H9 (cell line): ENCODE measurements at regions not wholly inside any gene's neighbourhood (a gene's known extent, or its start where the extent isn't known, plus 50 kb on each side); places are given as distances from the start of the nearest gene placed in this dataset.

Experiments used
- DNase-seq: peaks from one replicate; pipeline ENCODE4 v3.0.0-alpha.2; 2017
- H2AFZ ChIP-seq: one replicate; pipeline ENCODE4 v1.6.1; 2013; ENCODE audit warnings: mild to moderate bottlenecking, low read length, control low read depth, moderate library complexity
- H2AK5ac ChIP-seq: 2 replicates; pipeline ENCODE4 v1.6.1; 2013; ENCODE audit warnings: low read length, control low read depth, mixed read lengths; ENCODE audit not compliant: insufficient read length
- H2BK120ac ChIP-seq: one replicate; pipeline ENCODE4 v1.6.1; 2013; ENCODE audit warnings: low read depth, mild to moderate bottlenecking, low read length, control low read depth, inconsistent platforms; ENCODE audit not compliant: poor library complexity, severe bottlenecking
- H2BK12ac ChIP-seq: 2 replicates; pipeline ENCODE4 v1.6.1; 2013; ENCODE audit warnings: low read length, control low read depth, mixed read lengths, low read depth; ENCODE audit not compliant: insufficient read length
- H2BK15ac ChIP-seq: 2 replicates; pipeline ENCODE4 v1.6.1; 2013; ENCODE audit warnings: low read depth, low read length, control low read depth
- H2BK20ac ChIP-seq: one replicate; pipeline ENCODE4 v1.6.1; 2013; ENCODE audit warnings: low read depth, mild to moderate bottlenecking, low read length, control low read depth, inconsistent platforms; ENCODE audit not compliant: poor library complexity, severe bottlenecking
- H2BK5ac ChIP-seq: 2 replicates; pipeline ENCODE4 v1.6.1; 2013; ENCODE audit warnings: low read length, control low read depth, mixed read lengths; ENCODE audit not compliant: insufficient read length
- H3K14ac ChIP-seq: 2 replicates; pipeline ENCODE4 v1.6.1; 2013; ENCODE audit warnings: low read length, control low read depth; ENCODE audit not compliant: insufficient read depth
- H3K18ac ChIP-seq: 2 replicates; pipeline ENCODE4 v1.6.1; 2013; ENCODE audit warnings: low read depth, mild to moderate bottlenecking, mixed read lengths, low read length, control low read depth; ENCODE audit not compliant: insufficient read length
- H3K23ac ChIP-seq: 2 replicates; pipeline ENCODE4 v1.6.1; 2013; ENCODE audit warnings: low read length, control low read depth, mixed read lengths, low read depth; ENCODE audit not compliant: insufficient read length
- H3K23me2 ChIP-seq: 2 replicates; pipeline ENCODE4 v1.6.1; 2013; ENCODE audit warnings: low read depth, mild to moderate bottlenecking, mixed read lengths, low read length, control low read depth; ENCODE audit not compliant: insufficient read length, poor library complexity, severe bottlenecking
- H3K27ac ChIP-seq: 2 replicates; pipeline ENCODE4 v1.5.1; 2013; ENCODE audit warnings: low read length, control low read depth, mixed read lengths, low read depth; ENCODE audit not compliant: insufficient read length
- H3K27me3 ChIP-seq: 2 replicates; pipeline ENCODE4 v1.6.1; 2013; ENCODE audit warnings: low read length, control low read depth, inconsistent platforms; ENCODE audit not compliant: insufficient read depth
- H3K4ac ChIP-seq: 2 replicates; pipeline ENCODE4 v1.6.1; 2013; ENCODE audit warnings: low read depth, mild to moderate bottlenecking, control low read depth, inconsistent platforms, low read length, moderate library complexity
- H3K4me1 ChIP-seq: 2 replicates; pipeline ENCODE4 v1.6.1; 2013; ENCODE audit warnings: low read length, control low read depth, inconsistent platforms; ENCODE audit not compliant: insufficient read depth
- H3K4me2 ChIP-seq: 2 replicates; pipeline ENCODE4 v1.6.1; 2013; ENCODE audit warnings: low read length, control low read depth, mixed read lengths; ENCODE audit not compliant: insufficient read length, insufficient read depth
- H3K56ac ChIP-seq: 2 replicates; pipeline ENCODE4 v1.6.1; 2013; ENCODE audit warnings: low read depth, mild to moderate bottlenecking, mixed read lengths, low read length, control low read depth; ENCODE audit not compliant: insufficient read length
- H3K79me1 ChIP-seq: 2 replicates; pipeline ENCODE4 v1.6.1; 2013; ENCODE audit warnings: low read depth, mild to moderate bottlenecking, moderate library complexity, low read length, control low read depth, inconsistent platforms; ENCODE audit not compliant: insufficient read depth, poor library complexity, severe bottlenecking
- H3K79me2 ChIP-seq: 2 replicates; pipeline ENCODE4 v1.6.1; 2013; ENCODE audit warnings: low read length, control low read depth, inconsistent platforms; ENCODE audit not compliant: insufficient read depth
- H3K9ac ChIP-seq: 2 replicates; pipeline ENCODE4 v1.6.1; 2013; ENCODE audit warnings: low read length, control low read depth, mixed read lengths; ENCODE audit not compliant: insufficient read length; ENCODE audit errors: extremely low read depth
- H3K9me3 ChIP-seq: one replicate; pipeline ENCODE4 v1.6.1; 2013; ENCODE audit warnings: low read depth, low read length, inconsistent platforms; ENCODE audit not compliant: control insufficient read depth
- H3T11ph ChIP-seq: one replicate; pipeline ENCODE4 v1.6.1; 2013; ENCODE audit warnings: mild to moderate bottlenecking, low read length, control low read depth, inconsistent platforms
- H4K20me1 ChIP-seq: one replicate; pipeline ENCODE4 v1.6.1; 2013; ENCODE audit not compliant: control insufficient read depth, insufficient read length, insufficient read depth
- H4K5ac ChIP-seq: 2 replicates; pipeline ENCODE4 v1.6.1; 2013; ENCODE audit warnings: low read depth, mild to moderate bottlenecking, mixed read lengths, low read length, control low read depth; ENCODE audit not compliant: insufficient read length
- H4K8ac ChIP-seq: replicated peaks from 2 replicates; pipeline ENCODE4 v1.6.1; 2013; ENCODE audit warnings: low read length, control low read depth, mixed read lengths, low read depth; ENCODE audit not compliant: insufficient read length
- H4K91ac ChIP-seq: 2 replicates; pipeline ENCODE4 v1.6.1; 2013; ENCODE audit warnings: low read depth, mild to moderate bottlenecking, moderate library complexity, mixed read lengths, low read length, control low read depth; ENCODE audit not compliant: insufficient read length
- H3K27ac Mint-ChIP-seq, 3 experiments: 2 replicates in 2 of 3; 3 replicates in 1 of 3; pipeline ENCODE4 v1.8.0; 2020 to 2021; ENCODE audit warnings: mixed read lengths in 3 of 3, mild to moderate bottlenecking in 1 of 3, moderate library complexity in 1 of 3
- H3K27me3 Mint-ChIP-seq: 2 replicates; pipeline ENCODE4 v1.8.0; 2021; ENCODE audit warnings: low read depth, mild to moderate bottlenecking, moderate library complexity, mixed read lengths
- H3K36me3 Mint-ChIP-seq, 3 experiments: 2 replicates in 2 of 3; 3 replicates in 1 of 3; pipeline ENCODE4 v1.8.0; 2020 to 2021; ENCODE audit warnings: low read depth in 3 of 3, mixed read lengths in 3 of 3; ENCODE audit not compliant: insufficient read depth in 1 of 3
- H3K4me1 Mint-ChIP-seq, 2 experiments: 2 replicates each; pipeline ENCODE4 v1.8.0; 2020; ENCODE audit warnings: mixed read lengths in 2 of 2
- H3K4me3 Mint-ChIP-seq, 2 experiments: 2 replicates in 1 of 2; 3 replicates in 1 of 2; pipeline ENCODE4 v1.8.0; 2020 to 2021; ENCODE audit warnings: mild to moderate bottlenecking in 2 of 2, mixed read lengths in 2 of 2, moderate library complexity in 1 of 2
- H3K9me3 Mint-ChIP-seq, 2 experiments: 2 replicates in 1 of 2; 3 replicates in 1 of 2; pipeline ENCODE4 v1.8.0; 2020; ENCODE audit warnings: mild to moderate bottlenecking in 2 of 2, mixed read lengths in 2 of 2, moderate library complexity in 1 of 2
- TF ChIP-seq, protein P1 (sequence below): fragments of 200-600 bp; sonication (generic); conservative IDR thresholded peaks from 3 replicates; pipeline ENCODE4 v1.8.0; 2021; ENCODE audit warnings: antibody characterized with exemption, mild to moderate bottlenecking

DNA sequence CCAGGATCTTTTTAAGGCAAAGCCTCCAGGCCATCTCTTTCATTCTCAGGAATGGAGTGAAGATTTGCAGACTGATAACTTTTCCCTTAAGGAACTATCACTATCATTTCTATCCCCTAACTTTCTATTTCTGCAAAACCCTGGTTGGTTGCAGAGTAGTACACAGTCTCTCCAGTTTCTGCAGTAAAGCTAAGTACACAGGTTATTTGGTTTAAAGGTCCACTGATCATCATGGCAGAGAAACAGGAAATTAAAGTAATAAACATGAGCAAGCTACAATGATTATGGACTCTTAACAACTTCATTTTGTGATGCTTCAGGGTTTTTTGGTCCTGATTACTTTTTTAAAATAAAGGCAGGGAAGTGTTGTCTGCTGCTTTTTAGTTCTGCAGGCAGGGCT, 890.0 kb upstream of the DDX18 start:
- no peak overlapping the region for H2BK120ac ChIP-seq
- no peak overlapping the region for H3K18ac ChIP-seq
- no peaks in the 10 kb centered on the region for H3K36me3 Mint-ChIP-seq
- no peak overlapping the region for H3K23ac ChIP-seq
- no peaks in the 10 kb centered on the region for H3K79me1 ChIP-seq
- peaks cover 0 to 3% of the 10 kb centered on the region in 2 experiments; a peak in 1 of 4 replicates for H3K4me1 Mint-ChIP-seq
- H2AFZ ChIP-seq, result no peak overlapping the region
- no peaks in the 10 kb centered on the region for H3K79me2 ChIP-seq
- H4K8ac ChIP-seq, result no peak overlapping the region
- H3K27me3 Mint-ChIP-seq, result no peaks in the 10 kb centered on the region; the same call in none of the 2 replicates
- H3K9me3 Mint-ChIP-seq, result no peaks in the 10 kb centered on the region
- H2BK5ac ChIP-seq, result no peak overlapping the region
- DNase-seq, result no peak
- no peak overlapping the region for H3K9ac ChIP-seq
- H3K4me2 ChIP-seq, result no peak overlapping the region
- H4K20me1 ChIP-seq, result no peaks in the 10 kb centered on the region
- H2BK12ac ChIP-seq, result no peak overlapping the region
- no peaks in the 10 kb centered on the region for H3K9me3 ChIP-seq
- no peaks in the 10 kb centered on the region for H3K4me1 ChIP-seq
- H3K4ac ChIP-seq, result no peak overlapping the region
- no peak overlapping the region for H3K27ac Mint-ChIP-seq
- H4K91ac ChIP-seq, result no peak overlapping the region
- H3K14ac ChIP-seq, result no peak overlapping the region
- no peak overlapping the region for H4K5ac ChIP-seq
- H3K4me3 Mint-ChIP-seq, result no peak overlapping the region
- H3K56ac ChIP-seq, result no peak overlapping the region
- H2AK5ac ChIP-seq, result no peak overlapping the region
- H3K27ac ChIP-seq, result no peak overlapping the region
- H3K23me2 ChIP-seq, result no peaks in the 10 kb centered on the region
- no peak overlapping the region for H2BK20ac ChIP-seq
- H3K27me3 ChIP-seq, result no peaks in the 10 kb centered on the region
- TF ChIP-seq, protein P1, sequence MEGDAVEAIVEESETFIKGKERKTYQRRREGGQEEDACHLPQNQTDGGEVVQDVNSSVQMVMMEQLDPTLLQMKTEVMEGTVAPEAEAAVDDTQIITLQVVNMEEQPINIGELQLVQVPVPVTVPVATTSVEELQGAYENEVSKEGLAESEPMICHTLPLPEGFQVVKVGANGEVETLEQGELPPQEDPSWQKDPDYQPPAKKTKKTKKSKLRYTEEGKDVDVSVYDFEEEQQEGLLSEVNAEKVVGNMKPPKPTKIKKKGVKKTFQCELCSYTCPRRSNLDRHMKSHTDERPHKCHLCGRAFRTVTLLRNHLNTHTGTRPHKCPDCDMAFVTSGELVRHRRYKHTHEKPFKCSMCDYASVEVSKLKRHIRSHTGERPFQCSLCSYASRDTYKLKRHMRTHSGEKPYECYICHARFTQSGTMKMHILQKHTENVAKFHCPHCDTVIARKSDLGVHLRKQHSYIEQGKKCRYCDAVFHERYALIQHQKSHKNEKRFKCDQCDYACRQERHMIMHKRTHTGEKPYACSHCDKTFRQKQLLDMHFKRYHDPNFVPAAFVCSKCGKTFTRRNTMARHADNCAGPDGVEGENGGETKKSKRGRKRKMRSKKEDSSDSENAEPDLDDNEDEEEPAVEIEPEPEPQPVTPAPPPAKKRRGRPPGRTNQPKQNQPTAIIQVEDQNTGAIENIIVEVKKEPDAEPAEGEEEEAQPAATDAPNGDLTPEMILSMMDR, result no peak
- no peak overlapping the region for H2BK15ac ChIP-seq
- H3T11ph ChIP-seq, result no peak overlapping the region
